Neural crest cell (in vitro differentiated cells): ENCODE measurements at regions not wholly inside any gene's neighbourhood (a gene's known extent, or its start where the extent isn't known, plus 50 kb on each side); places are given as distances from the start of the nearest gene placed in this dataset.

ENCODE experiments used
- DNase-seq: peaks from one replicate; pipeline ENCODE4 v3.0.0; 2021; ENCODE audit warnings: low read depth, mixed read lengths, low spot score
- H3K27ac Mint-ChIP-seq: one replicate; pipeline ENCODE4 v1.8.0; 2021; ENCODE audit warnings: mild to moderate bottlenecking, mixed read lengths; ENCODE audit not compliant: unreplicated experiment
- H3K27me3 Mint-ChIP-seq: 2 replicates; pipeline ENCODE4 v1.8.0; 2021; ENCODE audit warnings: low read depth, mild to moderate bottlenecking, mixed read lengths
- H3K36me3 Mint-ChIP-seq: 2 replicates; pipeline ENCODE4 v1.8.0; 2021; ENCODE audit warnings: low read depth, mild to moderate bottlenecking, mixed read lengths
- H3K4me1 Mint-ChIP-seq: 2 replicates; pipeline ENCODE4 v1.8.0; 2021; ENCODE audit warnings: mixed read lengths
- H3K4me3 Mint-ChIP-seq: one replicate; pipeline ENCODE4 v1.8.0; 2021; ENCODE audit warnings: mild to moderate bottlenecking, mixed read lengths
- H3K9me3 Mint-ChIP-seq: 2 replicates; pipeline ENCODE4 v1.8.0; 2021; ENCODE audit warnings: mixed read lengths
- CTCF ChIP-seq: fragments of 200-600 bp; sonication (generic); conservative IDR thresholded peaks from 2 replicates; pipeline ENCODE4 v1.5.0; 2021; ENCODE audit warnings: antibody characterized with exemption, mild to moderate bottlenecking

DNA sequence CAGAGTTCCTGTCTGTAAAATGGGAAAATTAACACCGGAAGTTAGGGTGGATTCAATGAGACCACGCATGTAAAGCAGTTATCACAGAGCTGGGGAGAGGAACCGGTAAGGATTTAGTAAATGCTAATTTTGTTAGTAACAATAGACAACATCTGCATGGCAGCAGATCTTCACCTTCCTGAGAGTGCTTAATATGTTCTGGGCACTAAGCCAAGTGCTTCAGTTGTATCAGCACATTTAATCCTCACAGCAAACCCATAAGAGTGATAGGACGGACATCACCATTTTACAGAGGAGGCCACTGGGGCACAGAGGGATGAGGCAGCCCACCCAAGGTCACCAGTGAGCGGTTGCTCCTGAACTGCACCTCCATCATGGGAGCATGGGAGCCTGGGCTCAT is 189.4 kb downstream of the WNT5A start:
- H3K27ac Mint-ChIP-seq, result no peak overlapping the region
- no peaks in the 10 kb centered on the region for H3K27me3 Mint-ChIP-seq
- H3K9me3 Mint-ChIP-seq, result no peaks in the 10 kb centered on the region
- peaks cover 4% of the 10 kb centered on the region for H3K4me1 Mint-ChIP-seq
- H3K4me3 Mint-ChIP-seq, result no peak overlapping the region
- TF ChIP-seq CTCF, result no peak
- no peak for DNase-seq
- no peaks in the 10 kb centered on the region for H3K36me3 Mint-ChIP-seq

GRCh38 chr3:55297245-55297644 is 189.9 kb downstream of the WNT5A start:
- peaks cover 6% of the 10 kb centered on the region for H3K4me1 Mint-ChIP-seq

DNA sequence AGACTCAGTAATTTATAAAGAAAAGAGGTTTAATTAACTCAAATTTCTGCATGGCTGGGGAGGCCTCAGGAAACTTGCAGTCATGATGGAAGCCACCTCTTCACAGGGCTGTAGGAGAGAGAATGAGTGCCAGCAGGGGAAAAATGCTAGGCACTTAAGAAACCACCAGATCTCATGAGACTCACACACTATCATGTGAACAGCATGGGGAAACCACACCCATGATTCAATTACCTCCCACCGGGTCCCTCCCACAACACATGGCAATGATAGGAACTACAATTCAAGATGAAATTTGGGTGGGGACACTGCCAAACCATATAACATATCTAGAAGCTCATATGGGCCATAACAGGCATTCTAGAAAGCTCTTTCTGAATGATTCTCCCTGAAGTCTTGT is 190.3 kb downstream of the WNT5A start:
- no peaks in the 10 kb centered on the region for H3K27me3 Mint-ChIP-seq
- peaks cover 6% of the 10 kb centered on the region for H3K4me1 Mint-ChIP-seq
- H3K36me3 Mint-ChIP-seq, result no peaks in the 10 kb centered on the region
- no peak for DNase-seq
- H3K4me3 Mint-ChIP-seq, result no peak overlapping the region
- no peak for TF ChIP-seq CTCF
- H3K9me3 Mint-ChIP-seq, result no peaks in the 10 kb centered on the region
- H3K27ac Mint-ChIP-seq, result no peak overlapping the region

More at GRCh38 chr3:55297245-55297644, 189.9 kb downstream of the WNT5A start:
- H3K9me3 Mint-ChIP-seq, result no peaks in the 10 kb centered on the region
- no peak for TF ChIP-seq CTCF
- no peak overlapping the region for H3K27ac Mint-ChIP-seq
- DNase-seq, result no peak
- no peak overlapping the region for H3K4me3 Mint-ChIP-seq
- H3K27me3 Mint-ChIP-seq, result no peaks in the 10 kb centered on the region
- H3K36me3 Mint-ChIP-seq, result no peaks in the 10 kb centered on the region

GRCh38 chr3:55296030-55296429 is 191.1 kb downstream of the WNT5A start:
- TF ChIP-seq CTCF, result no peak
- Mint-ChIP-seq H3K4me3 (no peak overlapping the region), H3K9me3 (no peaks in the 10 kb centered on the region), H3K27me3 (no peaks in the 10 kb centered on the region), H3K27ac (no peak overlapping the region), H3K36me3 (no peaks in the 10 kb centered on the region), H3K4me1 (peaks cover 6% of the 10 kb centered on the region)
- DNase-seq, result no peak

DNA sequence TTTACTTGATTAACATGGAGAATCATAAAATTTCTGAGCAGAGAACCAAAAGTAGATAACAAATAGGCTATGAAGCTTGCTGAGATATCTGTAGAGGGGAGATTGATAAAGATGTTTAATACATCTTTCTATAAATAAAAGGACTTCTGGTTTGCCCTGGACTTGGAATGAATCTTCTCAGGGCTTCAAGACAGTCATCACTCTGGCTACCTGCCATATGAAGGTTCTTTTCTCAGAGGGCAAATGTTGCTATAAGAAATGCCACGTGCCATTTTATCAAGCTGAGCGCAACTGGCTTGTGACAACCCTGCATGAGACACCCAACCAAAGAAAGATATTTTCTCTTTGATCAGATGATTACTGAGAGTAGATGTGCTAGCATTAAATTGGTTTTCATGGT is 192.5 kb downstream of the WNT5A start:
- no peak for TF ChIP-seq CTCF
- Mint-ChIP-seq H3K9me3 (no peaks in the 10 kb centered on the region), H3K4me1 (peaks cover 7% of the 10 kb centered on the region), H3K27ac (no peak overlapping the region), H3K27me3 (no peaks in the 10 kb centered on the region), H3K4me3 (no peak overlapping the region), H3K36me3 (no peaks in the 10 kb centered on the region)
- DNase-seq, result no peak

DNA sequence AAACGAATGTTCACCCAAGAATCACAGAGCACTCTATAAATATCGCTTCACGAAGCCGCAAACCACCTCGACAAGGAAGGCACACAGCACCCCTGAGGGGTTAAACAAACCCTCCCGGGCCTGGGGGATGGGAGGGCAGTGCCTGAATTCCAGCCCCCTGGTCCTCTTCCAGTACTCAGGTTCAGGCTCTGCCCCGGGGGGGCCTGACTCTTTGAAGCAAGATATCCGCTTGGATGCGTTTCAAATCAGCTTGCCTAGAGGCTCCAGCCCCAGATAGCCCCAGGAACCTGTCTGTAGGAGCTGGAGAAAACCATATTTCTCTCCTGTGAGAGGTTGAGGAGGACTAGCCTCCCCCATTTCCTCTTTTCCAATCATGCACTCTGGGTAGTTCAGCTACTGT is 194.7 kb downstream of the WNT5A start:
- Mint-ChIP-seq H3K9me3 (no peaks in the 10 kb centered on the region), H3K4me3 (no peak overlapping the region), H3K27ac (no peak overlapping the region), H3K36me3 (no peaks in the 10 kb centered on the region), H3K4me1 (peaks cover 24% of the 10 kb centered on the region), H3K27me3 (no peaks in the 10 kb centered on the region)
- no peak for TF ChIP-seq CTCF
- no peak for DNase-seq
